Small intestine (tissue), 7 donors: ENCODE measurements at regions not wholly inside any gene's neighbourhood (a gene's known extent, or its start where the extent isn't known, plus 50 kb on each side); places are given as distances from the start of the nearest gene placed in this dataset.
"Not testable (repeated sequence)": the region's sequence is repeated elsewhere in the genome, so short reads cannot be mapped to it uniquely, and the experiment has no call there.

Experiments used
- DNase-seq, 2 donors: peaks; one replicate each; pipeline versions ENCODE4 v3.0.0 to v3.0.0-alpha.2; 2013
- FAIRE-seq: peaks from 2 replicates; lab custom pipeline; 2012; peaks lifted over from hg19 to GRCh38; lab: Jason Lieb, UNC
- H3K27ac ChIP-seq, 3 donors: one replicate each; pipeline ENCODE4 v1.5.1; 2013; ENCODE audit warnings: low read length in 2 of 3, mild to moderate bottlenecking in 2 of 3, control low read depth in 1 of 3, inconsistent platforms in 1 of 3, low read depth in 1 of 3, moderate library complexity in 1 of 3
- H3K27me3 ChIP-seq, 3 donors: one replicate each; pipeline ENCODE4 v1.6.1; 2013; ENCODE audit warnings: low read length in 3 of 3, inconsistent platforms in 1 of 3; ENCODE audit not compliant: control insufficient read depth in 3 of 3, insufficient read depth in 3 of 3
- H3K36me3 ChIP-seq, 3 donors: one replicate each; pipeline ENCODE4 v1.6.1; 2013; ENCODE audit warnings: low read length in 3 of 3, inconsistent platforms in 1 of 3, low read depth in 1 of 3, mild to moderate bottlenecking in 1 of 3, moderate library complexity in 1 of 3; ENCODE audit not compliant: control insufficient read depth in 3 of 3, insufficient read depth in 2 of 3
- H3K4me1 ChIP-seq, 3 donors: one replicate each; pipeline ENCODE4 v1.6.1; 2013; ENCODE audit warnings: low read length in 2 of 3, inconsistent platforms in 1 of 3, low read depth in 1 of 3, mild to moderate bottlenecking in 1 of 3, moderate library complexity in 1 of 3; ENCODE audit not compliant: control insufficient read depth in 3 of 3, insufficient read depth in 2 of 3
- H3K4me3 ChIP-seq, 3 donors: one replicate each; pipeline ENCODE4 v1.5.1; 2013; ENCODE audit warnings: low read length in 3 of 3, control low read depth in 1 of 3, inconsistent platforms in 1 of 3, low read depth in 1 of 3, mild to moderate bottlenecking in 1 of 3, moderate library complexity in 1 of 3
- H3K9me3 ChIP-seq, 2 donors: one replicate each; pipeline ENCODE4 v1.6.1; 2013; ENCODE audit warnings: low read depth in 1 of 2, low read length in 1 of 2; ENCODE audit not compliant: control insufficient read depth in 2 of 2, insufficient read depth in 1 of 2
- WGBS, 3 donors: extraction: QIAGEN DNeasy Blood & Tissue Kit; methylation state at CpG; one replicate each; pipeline ENCODE4 v1.1.7; 2013; 5-methylcytosine and 5-hydroxymethylcytosine counted together
- donor health status: healthy with polysubstance abuse.
- donor health status: control.
- donor health status: control.
- donor health status: Bipolar disorder and iron deficiency.
- donor health status: healthy.

- Histone ChIP-seq H3K9me3 (no peaks in the 10 kb centered on the region), H3K27me3 (no peaks in the 10 kb centered on the region), H3K36me3 (no peaks in the 10 kb centered on the region), H3K4me1 (peaks cover 0 to 15% (median 2%) of the 10 kb centered on the region in 3 donors), H3K27ac (no peak overlapping the region), H3K4me3 (no peak overlapping the region)
- no peak for DNase-seq
- WGBS, 3 donors = 82 to 97% (median 88%) methylated on average over 6 of the region's 6 CpGs
- FAIRE-seq = no peak
Measured at GRCh38 chr7:155237297-155237696, 60.4 kb upstream of the INSIG1 start.

GRCh38 chr7:155237730-155238129 lies 59.9 kb upstream of the INSIG1 start:
- H3K9me3 ChIP-seq = no peaks in the 10 kb centered on the region
- 92 to 98% (median 94%) methylated on average over 5 of the region's 5 CpGs for whole genome bisulfite sequencing, 3 donors
- H3K36me3 ChIP-seq = no peaks in the 10 kb centered on the region
- DNase-seq (no peak), FAIRE-seq (no peak)
- no peaks in the 10 kb centered on the region for H3K27me3 ChIP-seq
- H3K27ac ChIP-seq = no peak overlapping the region
- H3K4me1 ChIP-seq = peaks cover 0 to 15% (median 2%) of the 10 kb centered on the region in 3 donors
- no peak overlapping the region for H3K4me3 ChIP-seq

- not testable (repeated sequence) for H3K4me1 ChIP-seq, H3K27me3 ChIP-seq, H3K27ac ChIP-seq, H3K36me3 ChIP-seq, H3K4me3 ChIP-seq, DNase-seq, FAIRE-seq, H3K9me3 ChIP-seq
- WGBS, 3 donors = 65 to 72% (median 71%) methylated on average over 14 of the region's 14 CpGs
Measured at GRCh38 chr7:155239431-155240087, 58.1 kb upstream of the INSIG1 start.

GRCh38 chr7:155244675-155245074 lies 53.0 kb upstream of the INSIG1 start:
- H3K27me3 ChIP-seq = peaks cover 0 to 2% (median 0%) of the 10 kb centered on the region in 3 donors
- no peak overlapping the region for H3K27ac ChIP-seq
- H3K9me3 ChIP-seq = peaks cover 0 to 8% of the 10 kb centered on the region in 2 donors
- WGBS, 3 donors = 92 to 96% (median 92%) methylated on average over 5 of the region's 5 CpGs
- no peaks in the 10 kb centered on the region for H3K4me1 ChIP-seq
- FAIRE-seq (no peak), DNase-seq (no peak)
- no peak overlapping the region for H3K4me3 ChIP-seq
- no peaks in the 10 kb centered on the region for H3K36me3 ChIP-seq

- 83 to 84% (median 84%) methylated on average over 14 of the region's 14 CpGs for WGBS, 3 donors
- Histone ChIP-seq H3K4me1 (no peaks in the 10 kb centered on the region), H3K4me3 (no peak overlapping the region), H3K27ac (no peak overlapping the region), H3K9me3 (peaks cover 0 to 8% of the 10 kb centered on the region in 2 donors), H3K27me3 (peaks cover 0 to 2% (median 0%) of the 10 kb centered on the region in 3 donors), H3K36me3 (no peaks in the 10 kb centered on the region)
- no peak for FAIRE-seq
- DNase-seq = no peak
Measured at GRCh38 chr7:155247479-155248365, 50.0 kb upstream of the INSIG1 start.
